Epithelial cell of proximal tubule (primary cell): ENCODE measurements at regions not wholly inside any gene's neighbourhood (a gene's known extent, or its start where the extent isn't known, plus 50 kb on each side); places are given as distances from the start of the nearest gene placed in this dataset.
"Not testable (repeated sequence)": the region's sequence is repeated elsewhere in the genome, so short reads cannot be mapped to it uniquely, and the experiment has no call there.

Experiments
- DNase-seq: peaks from one replicate; pipeline ENCODE4 v3.0.0-alpha.2; 2011; ENCODE audit warnings: low read depth
- H3K4me3 ChIP-seq: 2 replicates; pipeline ENCODE4 v1.5.1; 2011; ENCODE audit warnings: low read depth, mild to moderate bottlenecking, low read length
- CTCF ChIP-seq: conservative IDR thresholded peaks from 2 replicates; pipeline ENCODE4 v1.5.1; 2012; ENCODE audit warnings: low read depth, mild to moderate bottlenecking, low read length

- TF ChIP-seq CTCF = peak; percentile 51
- DNase-seq = peak; percentile 23
- H3K4me3 ChIP-seq = no peak overlapping the region
Measured at GRCh38 chr10:45249978-45250693, 65.3 kb downstream of the OR13A1 start.

GRCh38 chr10:45250694-45251075 is 64.7 kb downstream of the OR13A1 start:
- not testable (repeated sequence) for DNase-seq, H3K4me3 ChIP-seq
